ENCODE measurements at regions not wholly inside any gene's neighbourhood (a gene's known extent, or its start where the extent isn't known, plus 50 kb on each side); places are given as distances from the start of the nearest gene placed in this dataset.

DNA sequence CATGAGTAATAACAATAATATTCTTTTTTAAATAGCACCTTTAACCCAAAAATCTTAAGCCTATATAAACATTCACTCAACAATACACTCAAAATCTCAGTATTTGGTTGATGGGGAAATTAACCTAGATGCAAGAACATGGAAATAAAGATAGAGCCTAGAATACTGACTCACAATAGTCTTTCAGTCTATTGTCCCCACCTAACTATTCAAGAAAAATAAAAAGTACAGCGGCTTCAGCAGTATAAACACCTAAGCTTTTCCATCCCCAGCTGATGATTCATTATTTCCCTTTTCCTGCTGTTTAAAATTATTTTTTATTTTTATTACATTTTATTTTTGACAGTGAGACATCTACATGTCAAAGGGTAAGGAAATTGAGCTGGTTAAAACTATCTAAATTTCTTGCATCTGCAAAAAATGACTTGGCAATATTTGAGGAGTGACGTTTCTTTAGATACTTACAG, 201.4 kb downstream of the FZD1 start:
- TF ChIP-seq POLR2AphosphoS5 (IDR thresholded peaks at IDR 0.05; ENCODE audit: low read depth, low read length) (no peak), POLR2A (IDR thresholded peaks at IDR 0.05; ENCODE audit: low read depth, low read length) (no peak), TAF1 (IDR thresholded peaks at IDR 0.05; ENCODE audit: borderline replicate concordance, low read depth, low read length) (no peak)

Data from GM12892 (cell line).